ENCODE measurements at regions not wholly inside any gene's neighbourhood (a gene's known extent, or its start where the extent isn't known, plus 50 kb on each side); places are given as distances from the start of the nearest gene placed in this dataset.

GRCh38 chr5:82622711-82623514 lies 344.8 kb upstream of the RPS23 start (continued):
- no peak for TF ChIP-seq E4F1 (CRISPR knock-in tag; IDR thresholded peaks at IDR 0.05; ENCODE audit: borderline replicate concordance)
- no peak for TF ChIP-seq ZNF280A (IDR thresholded peaks at IDR 0.05; ENCODE audit: low read depth, partially characterized antibody)
- no peak for TF ChIP-seq BHLHE40 (IDR thresholded peaks at IDR 0.05; ENCODE audit: low read length)
- no peak for TF ChIP-seq ZNF57 (CRISPR knock-in tag; IDR thresholded peaks at IDR 0.05)
- TF ChIP-seq ZEB2 (IDR thresholded peaks at IDR 0.05): no peak
- no peak for TF ChIP-seq ZNF589 (CRISPR knock-in tag; IDR thresholded peaks at IDR 0.05; ENCODE audit: low read depth)
- no peak for TF ChIP-seq NFATC3 (IDR thresholded peaks at IDR 0.05)

- Histone ChIP-seq H3K4me3 (no peak overlapping the region), H2AFZ (ENCODE audit: low read depth, low read length) (no peak overlapping the region), H3K79me2 (ENCODE audit: control insufficient read depth, insufficient read depth, low read length) (no peaks in the 10 kb centered on the region), H3K27ac (ENCODE audit: extremely low read depth, low read depth, low read length) (no peak overlapping the region), H3K4me1 (replicated peaks in 1 of 2; ENCODE audit: control insufficient read depth in 2 of 2, insufficient read depth in 2 of 2, low read length in 2 of 2) (no peaks in the 10 kb centered on the region), H3K36me3 (ENCODE audit: control insufficient read depth, insufficient read depth, low read length) (no peaks in the 10 kb centered on the region), H3K27me3 (ENCODE audit: control insufficient read depth in 2 of 2, insufficient read depth in 2 of 2, low read length in 2 of 2) (no peaks in the 10 kb centered on the region), H4K20me1 (replicated peaks; ENCODE audit: control insufficient read depth, insufficient read depth, low read length) (no peaks in the 10 kb centered on the region), H3K4me2 (ENCODE audit: insufficient read depth, low read length) (no peak overlapping the region), H3K9me1 (ENCODE audit: control insufficient read depth, insufficient read depth, low read length) (no peaks in the 10 kb centered on the region), H3K9ac (ENCODE audit: insufficient read depth in 1 of 2, low read depth in 2 of 2, low read length in 2 of 2) (no peak overlapping the region), H3K9me3 (replicated peaks; ENCODE audit: control insufficient read depth, insufficient read depth, low read depth, low read length) (no peaks in the 10 kb centered on the region)
- intact Hi-C loops (cut with micrococcal nuclease) (no loop called here), in situ Hi-C loops (cut with MboI) (no loop called here)
- WGBS (ENCODE audit: insufficient coverage, low coverage, missing lambda C conversion rate): 0% methylated on average over 4 of the region's 4 CpGs
- ChIA-PET CTCF (ENCODE audit: low intra/inter-chr PET ratio) (no interaction called here), POLR2A (no interaction called here)
- no peak for FAIRE-seq
- BruUV-seq (replicated peaks): no TSS peak
- no peak for ATAC-seq
- DNase-seq (ENCODE audit: extremely low read depth in 1 of 4, low spot score in 3 of 4): no peak
- TF ChIP-seq RAD21 (CRISPR knock-in tag; conservative IDR thresholded peaks at IDR 0.05 in 1 of 2, IDR thresholded peaks at IDR 0.05 in 1 of 2) (no peak), ZHX1 (conservative IDR thresholded peaks at IDR 0.05; ENCODE audit: low read length) (no peak), TFAM (CRISPR knock-in tag; conservative IDR thresholded peaks at IDR 0.05) (no peak), IRF1 (CRISPR knock-in tag; IDR thresholded peaks at IDR 0.05; ENCODE audit: borderline replicate concordance) (no peak), HDAC2 (IDR thresholded peaks at IDR 0.05) (no peak), JUNB (CRISPR knock-in tag; conservative IDR thresholded peaks at IDR 0.05) (no peak), RAD51 (IDR thresholded peaks at IDR 0.05; ENCODE audit: borderline replicate concordance, low read depth) (no peak)
Measured at GRCh38 chr5:82622205-82622604, 344.1 kb upstream of the RPS23 start.
